Heart right ventricle (tissue), 16 donors: ENCODE measurements at regions not wholly inside any gene's neighbourhood (a gene's known extent, or its start where the extent isn't known, plus 50 kb on each side); places are given as distances from the start of the nearest gene placed in this dataset.

Experiments used
- ATAC-seq, 8 donors: fragments of 200-7000 bp; cut with Tn5 transposase; one replicate each; pipeline ENCODE4 v1.9.1; 2020; ENCODE audit warnings: mild to moderate bottlenecking in 8 of 8, moderate library complexity in 8 of 8, moderate number of reproducible peaks in 1 of 8
- DNase-seq, 2 donors: peaks; one replicate each; pipeline ENCODE4 v3.0.0-alpha.2; 2020
- H3K27ac ChIP-seq, 10 donors: fragments of 200-600 bp; sonication (generic) in 2 of 10; one replicate each; pipeline versions ENCODE4 v1.5.0 to v1.8.0; 2020 to 2022; ENCODE audit warnings: mild to moderate bottlenecking in 3 of 10
- H3K27me3 ChIP-seq, 7 donors: fragments of 200-600 bp; one replicate each; pipeline ENCODE4 v1.8.0; 2021 to 2022; ENCODE audit warnings: mild to moderate bottlenecking in 2 of 7
- H3K36me3 ChIP-seq, 9 donors: fragments of 200-600 bp; sonication (generic) in 1 of 9; one replicate each; pipeline versions ENCODE4 v1.5.0 to v1.8.0; 2020 to 2022; ENCODE audit warnings: mild to moderate bottlenecking in 2 of 9
- H3K4me1 ChIP-seq, 9 donors: fragments of 200-600 bp; sonication (generic) in 1 of 9; one replicate each; pipeline versions ENCODE4 v1.5.0 to v1.8.0; 2020 to 2022; ENCODE audit warnings: mild to moderate bottlenecking in 4 of 9
- H3K4me3 ChIP-seq, 10 donors: fragments of 200-600 bp; sonication (generic) in 2 of 10; one replicate each; pipeline versions ENCODE4 v1.5.0 to v1.8.0; 2020 to 2022; ENCODE audit warnings: mild to moderate bottlenecking in 7 of 10, moderate library complexity in 2 of 10
- H3K9me3 ChIP-seq, 11 donors: fragments of 200-600 bp in 10 of 11; sonication (generic) in 2 of 11; one replicate each; pipeline versions ENCODE4 v1.5.0 to v1.8.0; 2013 to 2022; ENCODE audit warnings: mild to moderate bottlenecking in 2 of 11, control low read depth in 1 of 11, moderate library complexity in 1 of 11
- WGBS, 2 donors: extraction: QIAGEN DNeasy Blood & Tissue Kit; methylation state at CpG; one replicate each; pipeline ENCODE4 v1.1.7; 2013; ENCODE audit warnings: inconsistent platforms in 1 of 2; 5-methylcytosine and 5-hydroxymethylcytosine counted together
- intact Hi-C, 10 donors: fragments of 100-400 bp; cut with DNase I; formaldehyde crosslinking; loops; one replicate each; pipeline versions ENCODE4 v1.11.1 to v1.14.2; 2022
- TF ChIP-seq, protein P1 (sequence below), 9 donors: fragments of 200-600 bp; sonication (generic) in 2 of 9; IDR thresholded peaks; one replicate each; pipeline versions ENCODE4 v1.5.0 to v1.8.0; 2021 to 2022; ENCODE audit warnings: antibody characterized with exemption in 9 of 9, mild to moderate bottlenecking in 5 of 9, moderate library complexity in 1 of 9
- donor health status: Arrhythmogenic right ventricular cardiomyopathy.
- donor health status: ischemic (EF 13 %, LVEDD 7.1; RV severe dilation, severe dysfunction).
- donor health status: healthy with polysubstance abuse.
- donor health status: DM: no; HTN: yes; CAD: no.
- donor health status: DM: no; HTN: no; CAD: no.
- donor health status: ischemic (EF 25% LVEDD 6.9; RV normal size, moderate dysfunction).
- donor health status: ischemic (EF 25% LVEDD 5.7; RV mildly dilated, moderate dysfunction).
- donor health status: healthy.
- donor health status: DM: yes; HTN: yes; CAD: no.
- donor health status: Ischemic cardiomyopathy.
- donor health status: ischemic (EF 35%, LVEDD 5.7; RV mildly dilated, moderate dysfunction).
- donor health status: nonischemic (EF 11% LVEDD 7.7; RV severe dilation, severe dysfunction).
- donor health status: DM: yes; HTN: yes; CAD: no.
- donor health status: PGD.
- donor health status: ischemic (EF 29% LVEDD 5.4; RV normal size, mild dysfunction).
- donor health status: nonischemic (EF 23%, LVEDD 6.1; RV moderate dilation, normal function).

DNA sequence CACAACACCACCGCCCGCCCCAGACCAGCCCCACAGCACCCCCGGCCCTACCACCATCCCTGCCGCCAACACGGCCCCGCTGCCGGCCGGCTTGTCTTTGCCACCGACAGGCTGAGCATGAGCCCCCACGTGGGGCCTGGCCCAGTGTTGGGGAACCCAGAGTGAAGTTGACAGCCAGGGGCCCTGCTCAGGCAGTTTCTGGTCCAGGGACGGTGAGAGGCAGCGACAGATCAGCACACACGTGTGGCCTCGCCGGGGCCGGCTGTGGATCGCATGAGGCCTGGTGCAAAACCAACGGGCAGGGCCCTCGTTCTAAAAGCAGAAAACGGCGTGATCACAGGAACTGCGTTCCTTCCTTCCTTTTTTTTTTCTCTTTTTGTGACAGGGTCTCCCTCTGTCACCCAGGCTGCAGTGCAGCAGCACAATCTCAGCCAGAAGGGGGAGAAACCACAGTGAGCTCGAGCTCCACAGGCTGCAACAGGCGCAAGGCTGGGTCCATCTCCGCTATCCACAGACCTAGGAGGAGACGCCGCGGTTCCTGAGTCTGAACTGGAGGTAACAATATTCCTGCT lies 50.5 kb upstream of the FBRSL1 start:
- ATAC-seq (peak in 1 of 8 donors; percentile 32), DNase-seq (no peak)
- peaks cover 0 to 60% (median 25%) of the 10 kb centered on the region in 7 donors for H3K27me3 ChIP-seq
- H3K9me3 ChIP-seq: no peaks in the 10 kb centered on the region
- WGBS, 2 donors: 80 to 82% methylated on average over 28 of the region's 28 CpGs
- no peak overlapping the region for H3K4me3 ChIP-seq
- intact Hi-C loops: no loop called here
- no peaks in the 10 kb centered on the region for H3K36me3 ChIP-seq
- TF ChIP-seq, protein P1, sequence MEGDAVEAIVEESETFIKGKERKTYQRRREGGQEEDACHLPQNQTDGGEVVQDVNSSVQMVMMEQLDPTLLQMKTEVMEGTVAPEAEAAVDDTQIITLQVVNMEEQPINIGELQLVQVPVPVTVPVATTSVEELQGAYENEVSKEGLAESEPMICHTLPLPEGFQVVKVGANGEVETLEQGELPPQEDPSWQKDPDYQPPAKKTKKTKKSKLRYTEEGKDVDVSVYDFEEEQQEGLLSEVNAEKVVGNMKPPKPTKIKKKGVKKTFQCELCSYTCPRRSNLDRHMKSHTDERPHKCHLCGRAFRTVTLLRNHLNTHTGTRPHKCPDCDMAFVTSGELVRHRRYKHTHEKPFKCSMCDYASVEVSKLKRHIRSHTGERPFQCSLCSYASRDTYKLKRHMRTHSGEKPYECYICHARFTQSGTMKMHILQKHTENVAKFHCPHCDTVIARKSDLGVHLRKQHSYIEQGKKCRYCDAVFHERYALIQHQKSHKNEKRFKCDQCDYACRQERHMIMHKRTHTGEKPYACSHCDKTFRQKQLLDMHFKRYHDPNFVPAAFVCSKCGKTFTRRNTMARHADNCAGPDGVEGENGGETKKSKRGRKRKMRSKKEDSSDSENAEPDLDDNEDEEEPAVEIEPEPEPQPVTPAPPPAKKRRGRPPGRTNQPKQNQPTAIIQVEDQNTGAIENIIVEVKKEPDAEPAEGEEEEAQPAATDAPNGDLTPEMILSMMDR (IDR thresholded peaks at IDR 0.05): no peak
- H3K27ac ChIP-seq: no peak overlapping the region
- peaks cover 0 to 5% (median 0%) of the 10 kb centered on the region in 9 donors for H3K4me1 ChIP-seq

- TF ChIP-seq, protein P1 (IDR thresholded peaks at IDR 0.05): no peak
- 93% methylated on average over 28 of the region's 28 CpGs for WGBS, 2 donors
- no peaks in the 10 kb centered on the region for H3K36me3 ChIP-seq
- no peak for ATAC-seq
- no peak for DNase-seq
- peaks cover 0 to 4% (median 0%) of the 10 kb centered on the region in 9 donors for H3K4me1 ChIP-seq
- peaks cover 0 to 62% (median 28%) of the 10 kb centered on the region in 7 donors for H3K27me3 ChIP-seq
- H3K27ac ChIP-seq: no peak overlapping the region
- H3K9me3 ChIP-seq: no peaks in the 10 kb centered on the region
- intact Hi-C loops: no loop called here
- no peak overlapping the region for H3K4me3 ChIP-seq
These were observed 51.2 kb upstream of the FBRSL1 start for GRCh38 chr12:132438726-132439125.

DNA sequence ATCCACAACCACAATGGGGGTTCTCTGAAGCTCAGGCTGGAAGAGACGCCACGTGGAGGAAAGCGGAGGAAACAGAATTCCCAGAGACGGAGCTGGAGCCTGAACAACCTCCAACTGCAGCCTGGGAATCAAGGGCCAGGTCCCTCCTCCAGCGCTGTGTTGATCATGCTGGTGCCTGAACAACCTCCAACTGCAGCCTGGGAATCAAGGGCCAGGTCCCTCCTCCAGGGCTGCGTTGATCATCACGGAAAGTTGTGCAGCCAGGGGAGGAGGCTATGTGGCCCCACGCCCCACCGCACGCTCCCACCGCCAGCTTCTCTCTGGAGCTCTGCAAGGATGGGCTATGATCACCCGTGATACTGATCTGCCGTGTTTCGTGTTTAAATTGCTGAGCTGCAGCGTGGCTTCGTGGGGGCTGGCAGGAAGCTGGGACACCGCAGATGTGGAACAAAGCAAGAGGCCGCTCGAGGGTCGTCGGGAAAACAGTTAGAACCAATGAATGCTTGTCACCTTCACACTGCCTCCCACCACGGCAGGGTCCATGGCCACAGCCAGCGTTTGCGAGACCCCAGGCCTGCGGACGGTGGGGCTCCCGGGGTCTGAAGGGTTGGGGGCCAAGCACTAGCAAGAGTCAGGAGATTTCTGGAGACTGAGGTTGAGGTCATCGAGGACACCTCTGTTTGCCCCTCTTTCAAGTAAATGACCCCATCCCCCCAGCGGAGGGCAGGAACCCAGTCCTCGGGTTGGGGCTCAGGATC lies 51.8 kb upstream of the FBRSL1 start:
- ATAC-seq: peak in 1 of 8 donors; percentile 13
- WGBS, 2 donors: 66 to 67% methylated on average over 30 of the region's 30 CpGs
- TF ChIP-seq, protein P1 (IDR thresholded peaks at IDR 0.05): no peak
- Histone ChIP-seq H3K27me3 (peaks cover 0 to 67% (median 34%) of the 10 kb centered on the region in 7 donors), H3K9me3 (no peaks in the 10 kb centered on the region), H3K27ac (no peak overlapping the region), H3K4me3 (no peak overlapping the region), H3K36me3 (no peaks in the 10 kb centered on the region), H3K4me1 (peaks cover 0 to 4% (median 0%) of the 10 kb centered on the region in 9 donors)
- intact Hi-C loops: no loop called here
- DNase-seq: no peak

GRCh38 chr12:132437252-132437932 lies 52.6 kb upstream of the FBRSL1 start:
- 18 to 26% methylated on average over 15 of the region's 15 CpGs for WGBS, 2 donors
- Histone ChIP-seq H3K36me3 (no peaks in the 10 kb centered on the region), H3K4me3 (no peak overlapping the region), H3K4me1 (peaks cover 0 to 9% (median 0%) of the 10 kb centered on the region in 9 donors), H3K27ac (no peak overlapping the region), H3K27me3 (peaks cover 0 to 74% (median 35%) of the 10 kb centered on the region in 7 donors), H3K9me3 (no peaks in the 10 kb centered on the region)
- TF ChIP-seq, protein P1 (IDR thresholded peaks at IDR 0.05): no peak
- no peak for DNase-seq
- intact Hi-C loops: no loop called here
- ATAC-seq: peak in 1 of 8 donors; percentile 23
